Erythroblast (primary cell): ENCODE measurements at regions not wholly inside any gene's neighbourhood (a gene's known extent, or its start where the extent isn't known, plus 50 kb on each side); places are given as distances from the start of the nearest gene placed in this dataset.

Experiments used
- GATA1 ChIP-seq: IDR thresholded peaks from 2 replicates; pipeline ENCODE4 v1.6.1; 2011; ENCODE audit warnings: low read depth, mild to moderate bottlenecking, control low read depth, low read length, moderate library complexity
- POLR2A ChIP-seq: IDR thresholded peaks from 2 replicates; pipeline ENCODE4 v1.6.1; 2011; ENCODE audit warnings: mild to moderate bottlenecking, low read length

- TF ChIP-seq POLR2A = no peak
- TF ChIP-seq GATA1 = no peak
Measured at GRCh38 chr2:138227195-138227594, 262.9 kb downstream of the HNMT start.
